HEK293 (cell line): ENCODE measurements at regions not wholly inside any gene's neighbourhood (a gene's known extent, or its start where the extent isn't known, plus 50 kb on each side); places are given as distances from the start of the nearest gene placed in this dataset.

Experiments used
- GLIS2 ChIP-seq: fragments of 450-650 bp; formaldehyde crosslinking; IDR thresholded peaks from 2 replicates; pipeline ENCODE4 v1.5.1; 2016; ENCODE audit warnings: missing biosample characterization, missing genetic modification characterization
- MEIS1 ChIP-seq: sonication (generic); formaldehyde crosslinking; IDR thresholded peaks from 2 replicates; pipeline ENCODE4 v1.8.1; 2022; ENCODE audit warnings: missing genetic modification reagents, mild to moderate bottlenecking, borderline replicate concordance
- ZBTB1 ChIP-seq: fragments of 450-650 bp; formaldehyde crosslinking; IDR thresholded peaks from 2 replicates; pipeline ENCODE4 v1.5.1; 2016; ENCODE audit warnings: missing biosample characterization, missing genetic modification characterization
- ZNF112 ChIP-seq: fragments of 450-650 bp; formaldehyde crosslinking; IDR thresholded peaks from 2 replicates; pipeline ENCODE4 v1.5.0; 2017; ENCODE audit warnings: missing biosample characterization, missing genetic modification characterization
- ZNF19 ChIP-seq: fragments of 450-650 bp; formaldehyde crosslinking; IDR thresholded peaks from 2 replicates; pipeline ENCODE4; 2016; ENCODE audit warnings: missing biosample characterization, missing genetic modification characterization, low read depth
- ZNF23 ChIP-seq: fragments of 450-650 bp; formaldehyde crosslinking; IDR thresholded peaks from 2 replicates; pipeline ENCODE4 v1.5.1; 2016; ENCODE audit warnings: missing biosample characterization, missing genetic modification characterization, borderline replicate concordance
- ZNF324 ChIP-seq: fragments of 450-650 bp; formaldehyde crosslinking; IDR thresholded peaks from 2 replicates; pipeline ENCODE4 v1.5.1; 2016; ENCODE audit warnings: missing biosample characterization, missing genetic modification characterization
- ZNF561 ChIP-seq: fragments of 450-650 bp; IDR thresholded peaks from 2 replicates; pipeline ENCODE4 v1.5.1; 2018; ENCODE audit warnings: missing biosample characterization, missing genetic modification characterization, borderline replicate concordance
- ZNF701 ChIP-seq: fragments of 450-650 bp; formaldehyde crosslinking; IDR thresholded peaks from 2 replicates; pipeline ENCODE4 v1.5.1; 2016; ENCODE audit warnings: missing biosample characterization, missing genetic modification characterization
- TF ChIP-seq, protein P1 (sequence below): fragments of 450-650 bp; formaldehyde crosslinking; IDR thresholded peaks from 2 replicates; pipeline ENCODE4 v1.5.1; 2016; ENCODE audit warnings: missing biosample characterization, missing genetic modification characterization
- TF ChIP-seq, protein P2 (sequence below): fragments of 450-650 bp; formaldehyde crosslinking; IDR thresholded peaks from 2 replicates; pipeline ENCODE4 v1.5.1; 2016; ENCODE audit warnings: missing biosample characterization, missing genetic modification characterization

DNA sequence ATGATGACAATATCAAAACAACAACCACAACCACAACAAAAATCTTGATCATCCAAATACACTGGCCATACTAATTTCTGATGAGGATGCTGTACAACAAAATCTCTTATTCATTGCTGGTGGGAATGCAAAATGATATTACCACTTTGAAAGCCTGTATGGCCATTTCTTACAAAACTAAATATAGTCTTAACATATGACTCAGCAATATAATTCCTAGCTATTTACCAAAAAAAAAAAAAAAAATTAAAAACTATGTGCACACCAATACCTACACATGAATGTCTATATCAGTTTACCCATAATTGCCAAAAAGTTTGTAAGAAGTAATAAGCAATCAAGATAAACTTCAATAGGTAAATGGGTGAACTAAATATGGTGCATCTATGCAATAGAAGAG is 1379.7 kb downstream of the CDH11 start:
- TF ChIP-seq, protein P1, sequence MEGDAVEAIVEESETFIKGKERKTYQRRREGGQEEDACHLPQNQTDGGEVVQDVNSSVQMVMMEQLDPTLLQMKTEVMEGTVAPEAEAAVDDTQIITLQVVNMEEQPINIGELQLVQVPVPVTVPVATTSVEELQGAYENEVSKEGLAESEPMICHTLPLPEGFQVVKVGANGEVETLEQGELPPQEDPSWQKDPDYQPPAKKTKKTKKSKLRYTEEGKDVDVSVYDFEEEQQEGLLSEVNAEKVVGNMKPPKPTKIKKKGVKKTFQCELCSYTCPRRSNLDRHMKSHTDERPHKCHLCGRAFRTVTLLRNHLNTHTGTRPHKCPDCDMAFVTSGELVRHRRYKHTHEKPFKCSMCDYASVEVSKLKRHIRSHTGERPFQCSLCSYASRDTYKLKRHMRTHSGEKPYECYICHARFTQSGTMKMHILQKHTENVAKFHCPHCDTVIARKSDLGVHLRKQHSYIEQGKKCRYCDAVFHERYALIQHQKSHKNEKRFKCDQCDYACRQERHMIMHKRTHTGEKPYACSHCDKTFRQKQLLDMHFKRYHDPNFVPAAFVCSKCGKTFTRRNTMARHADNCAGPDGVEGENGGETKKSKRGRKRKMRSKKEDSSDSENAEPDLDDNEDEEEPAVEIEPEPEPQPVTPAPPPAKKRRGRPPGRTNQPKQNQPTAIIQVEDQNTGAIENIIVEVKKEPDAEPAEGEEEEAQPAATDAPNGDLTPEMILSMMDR (tag by site-specific recombination) = no peak
- TF ChIP-seq ZNF23 (no peak), ZNF561 (tag by site-specific recombination) (no peak), ZNF701 (tag by site-specific recombination) (no peak), ZBTB1 (tag by site-specific recombination) (no peak), ZNF324 (no peak), GLIS2 (tag by site-specific recombination) (no peak), ZNF19 (tag by site-specific recombination) (no peak), ZNF112 (no peak), MEIS1 (no peak)
- TF ChIP-seq, protein P2, sequence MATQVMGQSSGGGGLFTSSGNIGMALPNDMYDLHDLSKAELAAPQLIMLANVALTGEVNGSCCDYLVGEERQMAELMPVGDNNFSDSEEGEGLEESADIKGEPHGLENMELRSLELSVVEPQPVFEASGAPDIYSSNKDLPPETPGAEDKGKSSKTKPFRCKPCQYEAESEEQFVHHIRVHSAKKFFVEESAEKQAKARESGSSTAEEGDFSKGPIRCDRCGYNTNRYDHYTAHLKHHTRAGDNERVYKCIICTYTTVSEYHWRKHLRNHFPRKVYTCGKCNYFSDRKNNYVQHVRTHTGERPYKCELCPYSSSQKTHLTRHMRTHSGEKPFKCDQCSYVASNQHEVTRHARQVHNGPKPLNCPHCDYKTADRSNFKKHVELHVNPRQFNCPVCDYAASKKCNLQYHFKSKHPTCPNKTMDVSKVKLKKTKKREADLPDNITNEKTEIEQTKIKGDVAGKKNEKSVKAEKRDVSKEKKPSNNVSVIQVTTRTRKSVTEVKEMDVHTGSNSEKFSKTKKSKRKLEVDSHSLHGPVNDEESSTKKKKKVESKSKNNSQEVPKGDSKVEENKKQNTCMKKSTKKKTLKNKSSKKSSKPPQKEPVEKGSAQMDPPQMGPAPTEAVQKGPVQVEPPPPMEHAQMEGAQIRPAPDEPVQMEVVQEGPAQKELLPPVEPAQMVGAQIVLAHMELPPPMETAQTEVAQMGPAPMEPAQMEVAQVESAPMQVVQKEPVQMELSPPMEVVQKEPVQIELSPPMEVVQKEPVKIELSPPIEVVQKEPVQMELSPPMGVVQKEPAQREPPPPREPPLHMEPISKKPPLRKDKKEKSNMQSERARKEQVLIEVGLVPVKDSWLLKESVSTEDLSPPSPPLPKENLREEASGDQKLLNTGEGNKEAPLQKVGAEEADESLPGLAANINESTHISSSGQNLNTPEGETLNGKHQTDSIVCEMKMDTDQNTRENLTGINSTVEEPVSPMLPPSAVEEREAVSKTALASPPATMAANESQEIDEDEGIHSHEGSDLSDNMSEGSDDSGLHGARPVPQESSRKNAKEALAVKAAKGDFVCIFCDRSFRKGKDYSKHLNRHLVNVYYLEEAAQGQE = no peak
